Midbrain (tissue), 1 donor: ENCODE measurements at regions not wholly inside any gene's neighbourhood (a gene's known extent, or its start where the extent isn't known, plus 50 kb on each side); places are given as distances from the start of the nearest gene placed in this dataset.
"Not testable (repeated sequence)": the region's sequence is repeated elsewhere in the genome, so short reads cannot be mapped to it uniquely, and the experiment has no call there.

Source experiments
- DNase-seq: peaks from one replicate; lab custom pipeline; 2025; lab: John Stamatoyannopoulos, UW

DNA sequence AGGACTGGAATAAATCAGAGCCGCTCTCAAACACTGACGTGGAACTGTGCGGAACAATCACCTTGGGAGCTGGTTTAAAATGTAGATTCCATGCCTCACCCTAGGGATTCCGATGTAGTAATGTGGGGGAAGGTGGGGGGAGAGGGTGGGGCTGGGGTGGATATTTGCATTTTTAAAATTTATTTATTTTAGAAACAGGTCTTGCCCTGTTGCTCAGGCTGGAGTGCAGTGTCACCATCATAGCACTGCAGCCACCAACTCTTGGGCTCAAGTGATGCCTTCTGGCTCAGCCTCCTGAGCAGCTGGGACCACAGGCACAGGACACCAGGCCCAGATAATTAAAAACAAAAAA, 101.9 kb upstream of the SEC22B start:
- DNase-seq: not testable (repeated sequence)

DNA sequence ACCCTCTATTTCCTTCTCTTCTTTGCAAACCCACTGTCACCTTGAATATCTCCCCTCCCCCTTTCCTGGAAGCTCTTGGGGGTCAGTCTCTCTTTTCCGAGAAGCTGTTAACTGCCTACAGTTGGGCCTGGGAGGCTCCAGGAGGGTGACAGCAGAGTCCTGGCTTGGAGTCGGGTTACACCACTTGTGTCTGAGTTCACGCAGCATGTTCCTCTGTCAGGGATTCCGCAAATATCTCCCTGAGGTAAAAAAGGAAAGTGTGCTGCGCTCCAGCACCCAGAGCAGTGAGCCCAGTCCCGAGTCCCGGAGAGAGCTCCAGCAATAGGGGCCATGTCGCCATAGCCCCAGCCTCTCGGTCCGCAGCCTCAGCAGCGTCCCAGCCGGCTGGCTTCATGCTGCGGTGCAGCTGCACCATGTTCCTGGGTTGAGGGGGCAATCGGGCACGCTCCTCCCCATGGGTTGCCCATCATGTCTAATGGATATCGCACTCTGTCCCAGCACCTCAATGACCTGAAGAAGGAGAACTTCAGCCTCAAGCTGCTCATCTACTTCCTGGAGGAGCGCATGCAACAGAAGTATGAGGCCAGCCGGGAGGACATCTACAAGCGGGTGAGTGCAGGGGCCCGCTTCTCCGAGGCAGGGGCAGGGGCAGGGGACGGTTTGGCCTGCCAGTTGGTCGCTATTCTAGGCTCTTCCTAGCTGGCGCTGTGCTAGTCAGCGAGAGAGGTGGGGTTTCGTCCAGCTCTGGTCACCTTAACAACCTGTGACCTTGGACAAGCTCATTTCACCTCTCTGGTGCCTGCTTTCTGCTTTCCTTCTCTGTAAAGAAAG, 101.3 kb upstream of the SEC22B start:
- not testable (repeated sequence) for DNase-seq

DNA sequence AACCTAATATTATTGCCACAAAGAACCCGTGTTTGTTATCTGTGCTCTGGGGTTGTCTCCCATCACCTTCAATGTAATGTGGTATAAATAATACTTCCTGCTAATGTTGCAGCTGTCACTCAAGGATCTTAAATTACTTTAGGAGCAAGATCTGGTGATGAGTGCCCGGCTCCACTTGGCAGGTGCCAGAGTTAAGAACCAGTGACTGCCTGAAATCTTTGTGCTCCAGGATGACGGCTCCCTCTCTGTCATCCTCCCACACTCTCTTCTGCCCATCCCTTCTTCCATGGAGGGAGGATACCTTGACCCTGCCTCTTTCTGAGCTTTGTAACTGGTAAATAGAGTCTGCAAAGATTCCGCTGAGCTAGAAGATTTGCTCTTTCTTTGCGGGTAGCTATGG, 100.4 kb upstream of the SEC22B start:
- not testable (repeated sequence) for DNase-seq

DNA sequence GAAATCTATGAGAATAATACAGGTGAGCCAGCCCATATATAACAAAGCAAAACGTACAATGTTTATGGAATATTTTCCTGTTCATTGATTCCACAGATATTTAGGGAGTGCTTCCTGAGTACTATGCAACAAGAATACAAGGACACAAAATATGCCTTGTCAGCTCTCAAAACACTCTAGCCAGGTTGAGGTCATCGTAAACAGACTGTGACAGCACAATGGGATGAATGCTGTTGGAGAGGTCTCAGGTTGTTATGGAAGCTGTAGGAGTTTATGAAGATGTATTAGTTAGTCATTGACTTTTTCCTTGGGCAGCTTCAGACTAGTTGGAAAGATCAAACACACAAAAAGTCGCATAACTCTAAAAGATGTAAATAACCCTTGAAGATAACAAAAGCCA, 98.1 kb upstream of the SEC22B start:
- DNase-seq: not testable (repeated sequence)

DNA sequence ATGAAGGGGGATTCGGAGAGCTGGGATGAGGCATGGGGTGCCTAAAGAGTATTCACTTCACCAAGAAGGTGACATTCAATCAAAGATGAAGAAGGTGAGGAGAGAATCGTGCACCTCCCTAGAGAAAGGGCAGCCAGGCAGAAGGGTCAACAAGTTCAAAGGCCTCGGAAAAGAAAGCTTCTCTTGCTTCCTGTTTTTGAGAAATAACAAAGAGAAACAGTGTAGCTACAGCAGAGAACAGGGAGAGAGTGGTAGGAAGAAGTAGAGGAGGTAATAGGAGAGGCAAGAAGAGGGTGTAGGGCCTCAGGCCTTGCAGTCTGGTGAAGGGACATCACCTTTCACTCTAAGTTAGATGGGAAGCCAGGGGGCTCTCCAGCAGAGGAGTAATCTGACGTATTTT, 97.0 kb upstream of the SEC22B start:
- not testable (repeated sequence) for DNase-seq

DNA sequence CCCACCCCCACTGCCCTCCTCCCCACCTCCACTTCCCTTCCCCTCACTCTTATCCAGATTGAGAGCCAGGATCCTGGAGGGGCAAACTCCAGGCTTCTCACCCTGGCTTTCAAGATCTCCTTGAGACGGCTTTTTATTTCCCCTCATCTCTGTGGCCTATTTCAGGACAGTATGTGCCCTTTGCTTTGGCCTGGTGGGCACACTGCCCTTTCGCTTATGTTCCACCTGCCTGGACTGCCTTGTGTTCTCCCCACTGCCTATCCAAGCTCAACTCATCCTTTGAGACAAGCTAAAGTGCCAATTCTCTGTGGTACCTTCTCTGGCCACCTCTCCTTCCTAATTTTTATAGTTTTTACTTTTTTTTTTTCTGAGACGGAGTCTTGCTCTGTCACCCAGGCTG, 95.9 kb upstream of the SEC22B start:
- not testable (repeated sequence) for DNase-seq

DNA sequence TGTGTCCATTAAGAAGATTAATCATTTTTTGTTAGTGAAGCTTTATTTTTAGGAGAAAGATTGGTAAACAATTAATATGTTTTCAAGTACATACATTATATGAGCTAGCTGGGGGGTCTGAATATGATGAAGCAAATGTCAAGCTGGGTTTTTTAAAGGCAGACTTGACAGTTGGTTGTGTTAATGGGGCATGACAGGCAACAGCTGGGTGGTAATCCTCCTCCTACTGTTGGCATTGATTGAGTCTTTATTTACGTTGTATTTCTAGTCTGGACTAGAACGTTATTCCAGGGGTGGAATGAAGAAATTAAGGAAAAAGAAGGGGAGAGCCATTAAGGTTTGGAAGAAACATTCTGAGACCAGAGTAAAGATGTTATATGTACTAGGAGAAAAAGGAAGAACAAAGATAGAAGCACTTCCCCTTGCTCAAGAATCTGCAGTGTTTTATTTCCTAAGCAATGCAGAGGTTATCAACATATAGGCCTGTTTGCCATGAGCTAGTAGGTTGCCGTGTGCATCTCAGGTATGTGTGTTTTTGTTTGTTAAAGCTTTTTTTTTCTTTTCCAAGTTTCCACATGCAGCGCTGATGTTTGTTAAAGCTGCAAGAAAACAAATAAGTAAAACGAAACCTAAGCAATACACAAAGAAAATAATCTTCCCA, 95.4 kb upstream of the SEC22B start:
- not testable (repeated sequence) for DNase-seq

DNA sequence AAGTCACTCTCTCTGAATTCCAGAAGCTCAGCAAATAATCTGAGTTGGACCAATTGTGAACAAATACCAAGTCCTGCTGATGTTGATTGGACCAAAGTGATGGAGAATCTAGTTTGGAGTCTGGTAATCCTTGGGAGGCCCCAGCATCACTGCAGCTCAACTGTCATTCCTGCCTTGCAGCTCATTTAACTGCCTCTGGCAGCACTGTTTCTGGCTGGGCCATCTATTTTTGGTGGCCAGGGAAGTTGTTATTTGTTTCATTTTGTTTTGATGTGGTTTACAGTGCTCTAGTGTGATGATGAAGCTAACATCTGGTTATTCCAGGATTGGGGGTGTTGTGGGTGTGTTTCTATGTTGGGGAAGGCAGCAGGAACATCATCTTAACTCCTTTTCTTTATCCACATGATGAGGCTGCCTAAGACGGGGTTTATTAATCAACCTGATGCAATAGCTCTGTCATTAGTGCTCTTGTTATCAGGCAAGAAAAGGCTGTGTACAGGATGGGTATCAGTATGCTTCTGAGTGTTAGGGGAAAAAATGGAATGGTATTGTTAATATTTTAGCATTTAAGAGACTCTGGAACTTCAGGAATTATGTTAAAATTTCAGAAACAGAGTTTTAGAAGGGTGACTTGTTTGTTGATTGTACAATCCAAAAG, 91.7 kb upstream of the SEC22B start:
- not testable (repeated sequence) for DNase-seq

DNA sequence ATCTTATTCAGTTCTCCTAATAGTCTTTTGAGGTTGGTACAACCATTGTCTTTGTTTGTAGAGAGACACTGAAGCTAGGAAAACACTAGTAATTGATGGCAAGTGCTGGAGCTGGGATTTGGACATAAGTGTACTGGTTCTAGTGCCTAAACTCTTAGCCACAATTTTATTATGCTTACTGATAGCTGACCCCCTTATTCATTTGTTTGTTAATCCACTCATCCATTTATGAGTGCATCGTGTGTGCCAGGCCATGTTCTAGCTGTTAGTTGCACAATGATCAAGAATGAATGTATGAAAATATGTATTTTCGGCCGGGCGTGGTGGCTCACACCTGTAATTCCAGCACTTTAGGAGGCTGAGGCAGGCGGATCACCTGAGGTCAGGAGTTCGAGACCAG, 88.2 kb upstream of the SEC22B start:
- not testable (repeated sequence) for DNase-seq

DNA sequence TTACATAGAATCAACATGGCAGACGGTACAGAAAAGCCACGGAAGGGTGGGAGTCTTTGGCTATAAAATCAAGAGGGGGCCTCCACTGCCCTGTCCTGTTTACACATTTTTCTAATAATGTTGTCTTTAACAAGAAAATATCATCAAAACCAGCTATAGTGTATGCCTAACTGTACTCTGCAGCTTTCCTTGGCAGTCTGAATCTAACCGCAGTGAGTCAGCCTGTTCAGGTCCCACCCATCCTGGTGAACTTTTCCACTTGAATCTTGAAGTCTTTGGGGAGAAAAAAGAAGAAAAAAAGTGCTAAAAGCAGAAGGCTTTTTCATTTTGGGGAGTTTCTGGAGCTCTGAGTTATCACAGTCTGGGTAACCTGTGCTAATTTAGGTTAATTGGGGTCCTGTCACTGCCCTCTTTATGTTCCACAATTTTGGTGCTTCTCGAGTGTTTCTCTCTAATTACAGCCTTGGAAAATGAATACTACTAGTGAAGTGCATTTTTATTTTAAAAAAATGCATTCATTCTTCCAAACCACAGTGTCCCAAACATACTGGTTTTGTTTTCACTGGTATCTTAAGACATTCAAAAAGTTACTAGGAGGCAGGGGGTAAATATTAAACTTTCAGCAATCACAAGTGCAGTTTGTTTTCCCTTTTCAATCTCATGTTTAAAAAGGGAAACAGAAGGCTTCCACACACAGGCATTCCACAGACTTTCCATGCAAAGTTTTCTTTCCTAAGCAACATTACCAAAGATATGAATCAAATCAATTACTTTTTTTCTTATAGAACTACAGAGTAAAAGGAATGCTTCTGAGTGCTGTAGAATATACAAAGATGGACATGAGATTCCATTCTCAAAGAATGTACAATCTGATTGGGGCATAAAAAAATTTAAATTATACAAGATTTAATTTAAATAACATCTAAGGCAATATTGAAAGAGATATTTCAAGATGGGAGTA, 86.8 kb upstream of the SEC22B start:
- not testable (repeated sequence) for DNase-seq

DNA sequence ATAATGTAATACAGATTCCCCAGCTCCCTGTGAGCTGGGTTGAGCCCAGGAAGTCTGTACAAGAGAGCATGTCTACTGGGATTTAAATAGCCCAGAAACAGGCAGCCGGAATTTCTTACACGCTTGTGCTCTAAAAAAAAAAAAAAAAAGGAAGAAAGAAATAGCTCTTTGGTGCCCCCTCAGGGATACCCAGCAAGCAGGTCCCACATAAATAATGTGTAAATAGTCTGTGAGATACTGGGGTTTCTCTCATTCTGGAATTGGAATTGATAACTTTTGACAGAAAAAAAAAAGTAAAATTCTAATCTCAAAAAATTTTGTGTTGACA, 81.4 kb upstream of the SEC22B start:
- not testable (repeated sequence) for DNase-seq

DNA sequence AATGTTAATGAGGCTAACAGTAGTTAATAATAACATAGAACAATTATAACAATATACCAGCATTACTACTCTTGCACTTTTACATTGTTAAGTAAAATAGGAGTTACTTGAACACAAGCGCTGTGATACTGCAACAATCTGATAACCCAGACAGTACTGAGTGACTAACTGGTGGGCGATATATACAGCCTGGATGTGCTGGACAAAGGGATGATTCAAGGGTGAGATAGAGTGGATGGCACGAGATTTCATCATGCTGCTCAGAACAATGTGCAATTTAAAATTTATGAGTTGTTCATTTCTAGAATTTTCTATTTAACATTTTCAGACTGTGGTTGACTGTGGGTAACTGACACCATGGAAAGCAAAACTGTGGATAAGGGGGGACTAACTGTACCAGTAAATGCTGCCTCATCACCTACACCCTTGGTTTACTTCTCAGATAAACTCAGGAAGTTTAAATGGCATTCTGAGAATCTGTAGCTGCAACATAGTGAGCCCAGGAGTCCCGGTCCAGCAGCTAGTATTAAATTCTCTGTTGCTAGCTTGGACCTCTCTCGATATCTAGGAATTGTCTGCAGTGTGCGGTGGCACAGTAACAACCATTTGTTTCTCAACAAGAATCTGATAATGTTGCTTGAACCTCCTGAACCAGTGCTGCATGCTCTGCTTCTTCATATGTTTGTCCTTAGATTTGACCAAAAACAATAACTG, 80.9 kb upstream of the SEC22B start:
- not testable (repeated sequence) for DNase-seq

DNA sequence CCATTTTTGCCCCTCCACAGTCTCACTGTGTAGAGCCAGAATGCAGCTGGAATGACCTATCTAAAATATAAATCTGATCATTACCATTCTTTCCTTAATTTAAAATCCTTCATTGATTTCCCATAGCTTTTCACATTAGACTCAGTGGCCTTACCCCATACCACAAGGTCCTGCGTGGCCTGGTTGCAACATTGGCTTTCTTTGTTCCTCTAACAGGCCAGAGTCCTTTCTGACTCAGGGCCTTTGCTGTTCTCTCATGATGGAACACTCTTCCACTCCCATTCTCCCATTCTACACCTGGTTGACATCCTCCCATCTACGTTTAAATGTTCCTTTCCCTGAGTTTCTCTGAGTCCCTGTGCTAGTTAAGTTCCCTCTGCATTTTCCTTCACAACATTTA, 74.4 kb upstream of the SEC22B start:
- not testable (repeated sequence) for DNase-seq

DNA sequence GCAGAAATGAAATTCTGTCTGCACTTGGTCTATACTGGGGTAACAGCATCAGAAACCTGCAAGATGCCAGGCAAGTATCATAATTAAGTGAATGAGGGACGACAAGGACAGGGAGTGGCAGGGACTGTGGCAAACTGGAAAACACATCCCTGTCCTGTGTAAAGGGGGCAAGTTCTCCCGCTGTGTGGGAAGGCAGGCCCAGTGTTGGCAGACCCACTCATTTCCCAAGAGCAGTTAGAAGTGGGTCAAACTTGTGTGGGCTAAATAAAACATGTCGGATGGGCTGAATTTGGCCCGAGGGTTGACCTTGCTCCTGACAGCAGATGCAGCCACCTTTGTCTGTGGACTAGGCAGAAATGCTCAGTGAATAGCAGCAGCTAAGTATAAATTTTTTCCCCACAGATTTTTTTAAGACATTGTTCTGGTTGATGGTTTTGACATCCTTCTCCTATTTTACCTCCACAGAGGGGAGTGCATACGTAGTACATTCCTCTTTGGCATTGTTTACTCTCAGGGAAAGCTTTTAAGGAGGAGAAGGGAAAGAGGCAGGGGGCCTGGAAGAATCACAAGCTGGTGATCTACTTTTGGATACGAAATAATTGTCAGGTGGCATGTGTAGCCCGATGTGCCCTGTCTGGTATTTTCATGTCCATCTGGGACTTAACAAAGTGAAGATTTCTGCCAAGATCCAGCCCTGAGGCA, 72.6 kb upstream of the SEC22B start:
- DNase-seq: not testable (repeated sequence)

DNA sequence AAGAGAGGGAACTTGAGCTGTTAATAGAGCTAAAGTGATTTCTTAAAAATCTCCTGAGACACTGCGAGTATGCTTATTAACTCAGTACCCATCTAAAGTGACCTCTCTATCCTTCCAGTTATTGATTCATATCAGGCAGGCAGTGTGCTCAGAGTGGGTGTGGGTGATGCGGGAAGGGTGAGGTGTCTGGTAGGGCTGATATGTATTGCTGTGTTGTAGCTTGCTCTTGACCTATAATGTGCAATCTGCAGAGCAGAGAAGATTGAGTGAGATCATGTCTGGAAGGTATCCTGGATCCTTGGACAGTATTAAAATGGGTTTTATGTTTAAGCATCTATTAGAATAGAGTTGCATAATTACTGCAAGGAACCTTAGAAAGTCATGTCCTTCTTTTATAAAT, 71.9 kb upstream of the SEC22B start:
- DNase-seq: not testable (repeated sequence)

DNA sequence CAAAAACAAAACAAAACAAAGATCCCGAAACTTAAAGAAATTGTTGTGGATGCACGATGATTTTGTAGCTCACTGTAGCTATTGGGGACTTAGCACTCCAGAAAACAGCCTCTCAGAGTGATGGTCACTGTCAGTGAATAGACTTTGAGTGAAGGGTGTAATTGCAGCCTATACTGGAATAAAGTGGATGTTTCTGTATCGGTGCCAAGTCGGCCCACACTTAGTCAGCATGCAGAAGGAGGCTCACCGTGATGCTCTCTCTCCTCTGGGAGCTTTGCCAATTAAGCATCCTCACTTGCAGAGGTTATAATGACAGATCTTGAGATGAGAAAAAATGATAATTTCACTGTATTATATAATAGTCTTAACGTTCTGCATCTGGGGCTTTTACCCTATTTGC, 67.5 kb upstream of the SEC22B start:
- DNase-seq: not testable (repeated sequence)

DNA sequence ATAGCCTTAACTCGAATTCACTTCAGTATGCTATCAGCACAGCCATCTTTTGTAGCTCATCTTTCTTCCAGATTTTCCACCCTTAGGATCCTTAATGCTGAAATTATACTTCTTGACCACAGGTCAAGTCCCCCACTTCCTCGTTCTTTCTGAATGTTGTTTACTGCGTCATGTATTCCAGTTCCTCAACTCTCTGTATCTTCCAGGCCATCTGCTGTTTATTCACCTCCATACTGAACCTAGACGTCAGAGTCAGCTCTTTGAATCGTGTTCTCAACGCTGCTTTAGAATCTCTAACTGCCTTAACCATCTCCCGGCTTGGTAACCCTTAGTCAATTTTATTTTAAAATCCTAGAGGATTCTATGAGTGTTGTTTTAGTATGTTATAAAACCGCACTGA, 66.3 kb upstream of the SEC22B start:
- not testable (repeated sequence) for DNase-seq

DNA sequence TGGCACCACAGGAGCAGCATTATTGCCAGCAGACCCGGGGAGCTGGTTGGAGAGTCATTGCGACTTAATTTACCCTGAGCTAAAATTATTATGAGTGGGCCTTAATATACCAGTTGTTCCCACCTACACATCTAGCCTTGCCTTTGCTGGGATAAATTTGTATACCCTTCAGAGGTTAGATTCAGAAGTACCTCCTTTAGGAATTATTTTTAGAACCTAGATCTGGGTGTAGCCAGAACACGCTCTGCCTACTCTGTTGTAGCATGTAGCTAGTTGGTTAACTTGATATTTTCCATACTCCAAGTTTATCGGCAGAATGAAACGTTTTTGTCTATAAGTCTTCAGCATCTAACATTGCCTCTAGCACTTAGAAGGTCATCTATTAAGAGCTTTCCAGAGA, 65.5 kb upstream of the SEC22B start:
- DNase-seq: not testable (repeated sequence)

DNA sequence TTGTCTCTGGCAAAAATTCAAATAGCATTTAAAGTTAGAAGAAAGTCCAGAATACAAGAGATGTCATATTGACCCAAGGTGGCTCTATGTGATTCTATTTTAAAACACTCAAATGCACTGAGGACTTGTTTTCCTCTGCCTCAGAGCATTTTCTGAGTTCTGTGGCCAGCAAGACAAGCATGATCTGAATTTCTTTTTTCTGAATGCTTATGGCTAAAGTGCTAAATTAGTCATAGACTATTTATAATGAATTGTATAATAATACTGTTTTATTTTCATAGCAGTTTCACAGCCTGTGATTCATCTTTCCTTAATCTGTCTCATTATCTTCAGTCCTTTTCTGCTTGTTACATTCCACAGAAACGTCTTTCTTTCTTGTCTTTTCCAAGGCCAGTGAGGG, 63.9 kb upstream of the SEC22B start:
- DNase-seq: not testable (repeated sequence)

DNA sequence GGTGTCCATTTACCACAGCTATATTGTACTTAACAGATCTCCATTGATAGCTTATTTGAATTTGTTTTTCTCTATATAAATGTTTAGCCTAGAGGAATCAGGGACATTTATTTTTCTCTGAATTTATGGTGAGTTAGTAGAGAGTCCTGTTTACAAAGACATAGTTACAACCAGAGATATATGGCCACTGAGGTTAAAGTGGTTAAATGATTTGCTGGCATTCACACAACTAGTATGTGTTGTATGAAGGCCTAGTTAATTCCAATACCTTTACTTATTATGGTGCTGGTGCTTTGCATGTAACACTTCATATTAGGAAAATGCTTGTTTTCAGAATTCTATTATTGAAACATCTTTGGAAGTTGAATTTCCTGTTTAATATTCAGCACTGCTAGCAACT, 63.0 kb upstream of the SEC22B start:
- DNase-seq: not testable (repeated sequence)

DNA sequence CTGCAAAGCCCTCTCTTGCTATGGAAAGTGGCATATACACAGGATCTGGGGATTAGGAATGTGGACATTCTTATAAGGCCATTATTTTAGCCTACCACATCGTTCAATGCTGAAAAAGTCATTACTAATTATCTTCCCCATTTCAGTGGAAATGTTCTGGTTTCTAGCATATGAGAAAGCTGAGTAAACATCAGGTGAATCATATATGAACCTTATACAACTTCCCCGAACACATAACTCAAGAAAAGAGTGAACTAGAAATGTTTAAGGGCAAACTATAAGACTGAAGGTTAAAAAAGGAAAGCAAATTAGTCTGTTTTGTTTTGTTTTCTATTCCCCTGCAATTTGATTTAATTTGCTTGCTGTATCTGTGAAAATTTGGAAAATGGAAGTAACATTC, 62.5 kb upstream of the SEC22B start:
- DNase-seq: not testable (repeated sequence)
